Esophagus muscularis mucosa (tissue), 4 donors: ENCODE measurements at regions not wholly inside any gene's neighbourhood (a gene's known extent, or its start where the extent isn't known, plus 50 kb on each side); places are given as distances from the start of the nearest gene placed in this dataset.

Source experiments
- DNase-seq: peaks from one replicate; pipeline ENCODE4 v3.0.0-alpha.2; 2017; ENCODE audit errors: extremely low spot score
- H3K27ac ChIP-seq, 4 donors: fragments of 200-600 bp; sonication (generic); replicated peaks in 1 of 4; 1 replicate in 3 of 4; 2 replicates in 1 of 4; pipeline ENCODE4 v1.5.1; 2016 to 2019; ENCODE audit warnings: mild to moderate bottlenecking in 1 of 4
- H3K27me3 ChIP-seq, 4 donors: fragments of 200-600 bp; sonication (generic); one replicate each; pipeline versions ENCODE4 v1.5.1 to v1.6.0; 2016 to 2019
- H3K36me3 ChIP-seq, 4 donors: fragments of 200-600 bp; sonication (generic); one replicate each; pipeline ENCODE4 v1.5.1; 2016 to 2019
- H3K4me1 ChIP-seq, 4 donors: fragments of 200-600 bp; sonication (generic); one replicate each; pipeline ENCODE4 v1.5.1; 2016 to 2019
- H3K4me3 ChIP-seq, 4 donors: fragments of 200-600 bp; sonication (generic); 1 replicate in 2 of 4; 2 replicates in 2 of 4; pipeline ENCODE4 v1.5.1; 2016 to 2019; ENCODE audit warnings: mild to moderate bottlenecking in 4 of 4, moderate library complexity in 1 of 4
- H3K9me3 ChIP-seq, 4 donors: fragments of 200-600 bp; sonication (generic); 1 replicate in 3 of 4; 2 replicates in 1 of 4; pipeline ENCODE4 v1.5.1; 2016 to 2019
- CTCF ChIP-seq, 3 experiments: fragments of 200-600 bp in 2 of 3; fragments of 450-650 bp in 1 of 3; sonication (generic) in 2 of 3; IDR thresholded peaks; one replicate each; pipeline ENCODE4 v1.5.1; 2017 to 2019; ENCODE audit warnings: antibody characterized with exemption in 3 of 3, mild to moderate bottlenecking in 2 of 3, moderate library complexity in 1 of 3
- EP300 ChIP-seq: sonication (generic); formaldehyde crosslinking; IDR thresholded peaks from one replicate; pipeline ENCODE4 v1.6.1; 2017; ENCODE audit warnings: antibody characterized with exemption
- POLR2A ChIP-seq: fragments of 450-650 bp; IDR thresholded peaks from one replicate; pipeline ENCODE4 v1.6.1; 2017; ENCODE audit warnings: antibody characterized with exemption, moderate library complexity, mild to moderate bottlenecking, low read depth
- POLR2AphosphoS5 ChIP-seq, 2 donors: sonication (generic); formaldehyde crosslinking; IDR thresholded peaks; one replicate each; pipeline ENCODE4 v1.6.1; 2017; ENCODE audit warnings: antibody characterized with exemption in 2 of 2
- whole genome bisulfite sequencing: methylation state at CpG from one replicate; pipeline ENCODE4 v1.1.5; 2018; 5-methylcytosine and 5-hydroxymethylcytosine counted together
- intact Hi-C: fragments of 100-400 bp; cut with DNase I; formaldehyde crosslinking; loops from one replicate; pipeline ENCODE4 v1.15.1; 2023

DNA sequence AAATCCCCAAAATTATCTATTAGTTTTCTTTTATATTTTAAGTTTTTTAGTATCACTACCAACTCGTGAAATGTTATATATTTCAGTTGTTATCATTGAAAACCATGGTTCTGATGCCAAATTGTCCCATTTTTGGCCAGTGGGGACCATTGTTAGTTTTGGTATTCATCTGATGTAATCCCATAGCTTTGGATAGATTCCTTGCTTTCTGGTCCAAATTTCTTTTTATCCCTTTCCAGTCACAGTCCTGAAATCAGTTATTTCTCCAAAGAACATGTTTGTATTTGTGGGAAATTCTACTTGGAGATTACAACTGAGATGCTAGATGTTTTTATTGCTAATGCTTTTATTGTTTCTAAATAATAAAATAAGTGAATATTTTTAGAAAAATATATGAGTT is 976.8 kb upstream of the CRIM1 start:
- H3K27ac ChIP-seq = no peak overlapping the region
- intact Hi-C loops = no loop called here
- no peaks in the 10 kb centered on the region for H3K9me3 ChIP-seq
- DNase-seq = no peak
- H3K4me3 ChIP-seq = no peak overlapping the region
- H3K27me3 ChIP-seq = no peaks in the 10 kb centered on the region
- H3K4me1 ChIP-seq = no peaks in the 10 kb centered on the region
- H3K36me3 ChIP-seq = no peaks in the 10 kb centered on the region
- 67% methylated on average over 1 of the region's 1 CpG for WGBS
- TF ChIP-seq EP300 (no peak), POLR2AphosphoS5 (IDR thresholded peaks at IDR 0.05) (no peak), POLR2A (no peak), CTCF (IDR thresholded peaks at IDR 0.05) (no peak)

- WGBS = 89% methylated on average over 4 of the region's 4 CpGs
- intact Hi-C loops = no loop called here
- H3K27ac ChIP-seq = no peak overlapping the region
- H3K9me3 ChIP-seq = no peaks in the 10 kb centered on the region
- peaks cover 0 to 8% (median 5%) of the 10 kb centered on the region in 4 donors for H3K4me1 ChIP-seq
- H3K36me3 ChIP-seq = no peaks in the 10 kb centered on the region
- no peaks in the 10 kb centered on the region for H3K27me3 ChIP-seq
- no peak for DNase-seq
- TF ChIP-seq EP300 (no peak), CTCF (IDR thresholded peaks at IDR 0.05) (no peak)
- H3K4me3 ChIP-seq = no peak overlapping the region
Observed at GRCh38 chr2:35374845-35375244, 980.7 kb upstream of the CRIM1 start.

DNA sequence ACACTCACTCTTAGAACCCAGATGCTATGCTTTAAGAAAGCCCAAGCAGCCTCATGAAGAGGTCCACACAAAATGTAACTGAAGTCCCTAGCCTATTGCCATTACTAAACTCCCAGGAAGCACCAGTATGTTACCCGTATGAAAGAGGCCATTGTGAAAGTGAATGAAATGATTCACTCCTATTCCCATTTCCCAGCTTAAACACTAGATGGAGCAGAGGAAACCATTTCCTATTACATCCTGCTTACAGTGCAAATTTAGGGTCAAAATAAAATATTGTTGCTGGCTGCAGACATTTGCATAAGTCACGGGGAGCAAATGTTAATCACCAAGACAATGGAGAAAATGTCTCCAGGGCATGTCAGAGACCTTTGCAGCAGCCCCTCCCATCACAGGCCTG is 989.7 kb upstream of the CRIM1 start:
- WGBS = 77% methylated on average over 2 of the region's 2 CpGs
- no peaks in the 10 kb centered on the region for H3K36me3 ChIP-seq
- no peak for TF ChIP-seq CTCF (IDR thresholded peaks at IDR 0.05)
- no peak for TF ChIP-seq POLR2AphosphoS5 (IDR thresholded peaks at IDR 0.05)
- no peak for TF ChIP-seq EP300
- no peak for TF ChIP-seq POLR2A
- no peaks in the 10 kb centered on the region for H3K9me3 ChIP-seq
- H3K4me3 ChIP-seq = no peak overlapping the region
- DNase-seq = no peak
- intact Hi-C loops = no loop called here
- no peaks in the 10 kb centered on the region for H3K27me3 ChIP-seq
- no peak overlapping the region for H3K27ac ChIP-seq
- peaks cover 0 to 13% (median 6%) of the 10 kb centered on the region in 4 donors for H3K4me1 ChIP-seq

DNA sequence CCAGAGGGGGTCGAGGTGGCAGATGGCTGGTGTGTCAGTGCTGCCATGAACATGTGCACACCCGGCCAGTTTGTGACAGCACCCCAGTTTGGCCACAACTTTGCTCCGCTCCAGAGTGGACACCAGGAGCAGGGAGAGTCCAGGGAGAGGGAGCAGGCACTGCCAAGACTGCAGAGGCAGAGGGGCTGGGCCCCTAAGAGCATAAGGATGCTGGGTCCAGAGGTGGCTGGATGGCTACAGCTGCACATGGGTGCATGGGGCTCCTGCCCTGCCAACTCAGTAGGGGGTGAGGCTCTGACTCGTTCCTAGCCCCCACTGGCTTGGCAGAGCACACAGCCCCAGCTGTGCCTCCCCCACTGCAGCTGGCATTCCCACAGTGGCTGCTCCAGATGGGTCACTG is 999.2 kb upstream of the CRIM1 start:
- Histone ChIP-seq H3K27me3 (no peaks in the 10 kb centered on the region), H3K36me3 (no peaks in the 10 kb centered on the region), H3K4me1 (no peaks in the 10 kb centered on the region), H3K27ac (no peak overlapping the region), H3K4me3 (no peak overlapping the region), H3K9me3 (peaks cover 0 to 5% (median 0%) of the 10 kb centered on the region in 4 donors)
- intact Hi-C loops = no loop called here
- DNase-seq = no peak
- 88% methylated on average over 3 of the region's 4 CpGs for WGBS
- TF ChIP-seq POLR2AphosphoS5 (IDR thresholded peaks at IDR 0.05) = no peak
- TF ChIP-seq CTCF (IDR thresholded peaks at IDR 0.05) = no peak
- TF ChIP-seq EP300 = no peak
- TF ChIP-seq POLR2A = no peak

GRCh38 chr2:35355056-35355455 is 1000.5 kb upstream of the CRIM1 start:
- H3K9me3 ChIP-seq = peaks cover 0 to 5% (median 0%) of the 10 kb centered on the region in 4 donors
- intact Hi-C loops = no loop called here
- DNase-seq = no peak
- no peaks in the 10 kb centered on the region for H3K27me3 ChIP-seq
- H3K27ac ChIP-seq = no peak overlapping the region
- TF ChIP-seq POLR2A (no peak), POLR2AphosphoS5 (IDR thresholded peaks at IDR 0.05) (no peak)
- 97% methylated on average over 6 of the region's 6 CpGs for WGBS
- H3K36me3 ChIP-seq = no peaks in the 10 kb centered on the region
- H3K4me1 ChIP-seq = no peaks in the 10 kb centered on the region
- no peak overlapping the region for H3K4me3 ChIP-seq
